Stimulated activated CD4-positive, alpha-beta T cell treated with anti-CD3 and anti-CD28 coated beads, TNF-alpha, amount 100 ng/mL, for 24 hours (primary cell): ENCODE measurements at regions not wholly inside any gene's neighbourhood (a gene's known extent, or its start where the extent isn't known, plus 50 kb on each side); places are given as distances from the start of the nearest gene placed in this dataset.

Experiments used
- DNase-seq, 3 experiments: peaks; one replicate each; pipeline ENCODE4 v3.0.0-alpha.2; 2020; ENCODE audit warnings: low read depth in 3 of 3

- no peak for DNase-seq
Measured at GRCh38 chr3:105162448-105162847, 204.3 kb upstream of the ALCAM start.

GRCh38 chr3:105166893-105167292 is 199.8 kb upstream of the ALCAM start:
- no peak for DNase-seq

- no peak for DNase-seq
Measured at GRCh38 chr3:105170423-105170822, 196.3 kb upstream of the ALCAM start.

- no peak for DNase-seq
Measured at GRCh38 chr3:105174017-105174615, 192.6 kb upstream of the ALCAM start.

- DNase-seq: no peak
Measured at GRCh38 chr3:105177576-105177975, 189.1 kb upstream of the ALCAM start.

- no peak for DNase-seq
Measured at GRCh38 chr3:105187344-105187743, 179.4 kb upstream of the ALCAM start.

- DNase-seq: no peak
Measured at GRCh38 chr3:105195260-105195659, 171.4 kb upstream of the ALCAM start.

GRCh38 chr3:105197863-105198262 is 168.8 kb upstream of the ALCAM start:
- no peak for DNase-seq

- DNase-seq: no peak
Measured at GRCh38 chr3:105199217-105199616, 167.5 kb upstream of the ALCAM start.

- DNase-seq: no peak
Measured at GRCh38 chr3:105210141-105210540, 156.6 kb upstream of the ALCAM start.

- DNase-seq: no peak
Measured at GRCh38 chr3:105214590-105214989, 152.1 kb upstream of the ALCAM start.

- no peak for DNase-seq
Measured at GRCh38 chr3:105222568-105223093, 144.1 kb upstream of the ALCAM start.

- no peak for DNase-seq
Measured at GRCh38 chr3:105223815-105224214, 142.9 kb upstream of the ALCAM start.

- no peak for DNase-seq
Measured at GRCh38 chr3:105228696-105229095, 138.0 kb upstream of the ALCAM start.

- no peak for DNase-seq
Measured at GRCh38 chr3:105232553-105232952, 134.2 kb upstream of the ALCAM start.

- no peak for DNase-seq
Measured at GRCh38 chr3:105233010-105233409, 133.7 kb upstream of the ALCAM start.

- DNase-seq: no peak
Measured at GRCh38 chr3:105235221-105235620, 131.5 kb upstream of the ALCAM start.

- no peak for DNase-seq
Measured at GRCh38 chr3:105235785-105236184, 130.9 kb upstream of the ALCAM start.

GRCh38 chr3:105238367-105238766 is 128.3 kb upstream of the ALCAM start:
- no peak for DNase-seq

- no peak for DNase-seq
Measured at GRCh38 chr3:105243076-105243475, 123.6 kb upstream of the ALCAM start.

- DNase-seq: no peak
Measured at GRCh38 chr3:105246536-105246935, 120.2 kb upstream of the ALCAM start.

- DNase-seq: no peak
Measured at GRCh38 chr3:105253225-105253624, 113.5 kb upstream of the ALCAM start.

GRCh38 chr3:105254154-105254553 is 112.6 kb upstream of the ALCAM start:
- DNase-seq: no peak

GRCh38 chr3:105255350-105255749 is 111.4 kb upstream of the ALCAM start:
- DNase-seq: no peak
